Hematopoietic multipotent progenitor cell (in vitro differentiated cells): ENCODE measurements at regions not wholly inside any gene's neighbourhood (a gene's known extent, or its start where the extent isn't known, plus 50 kb on each side); places are given as distances from the start of the nearest gene placed in this dataset.

Experiments
- DNase-seq, 3 donors: peaks; one replicate each; pipeline ENCODE4 v3.0.0-alpha.2; 2011 to 2015; ENCODE audit warnings: low read depth in 2 of 3, low spot score in 2 of 3

- DNase-seq, result no peak
These were observed 877.7 kb upstream of the PRMT6 start for GRCh38 chr1:106178791-106179190.

GRCh38 chr1:106181866-106182265, 874.6 kb upstream of the PRMT6 start:
- no peak for DNase-seq

- no peak for DNase-seq
These were observed 871.4 kb upstream of the PRMT6 start for GRCh38 chr1:106185089-106185488.

GRCh38 chr1:106189780-106190179, 866.7 kb upstream of the PRMT6 start:
- DNase-seq, result no peak

GRCh38 chr1:106194206-106194605, 862.3 kb upstream of the PRMT6 start:
- no peak for DNase-seq

GRCh38 chr1:106200711-106201110, 855.8 kb upstream of the PRMT6 start:
- DNase-seq, result no peak

- DNase-seq, result no peak
These were observed 849.3 kb upstream of the PRMT6 start for GRCh38 chr1:106207185-106207584.

GRCh38 chr1:106217765-106218164, 838.7 kb upstream of the PRMT6 start:
- no peak for DNase-seq

GRCh38 chr1:106222403-106222802, 834.1 kb upstream of the PRMT6 start:
- DNase-seq, result no peak

- DNase-seq, result no peak
These were observed 833.3 kb upstream of the PRMT6 start for GRCh38 chr1:106223213-106223612.

- no peak for DNase-seq
These were observed 832.0 kb upstream of the PRMT6 start for GRCh38 chr1:106224426-106224825.

GRCh38 chr1:106225403-106225802, 831.1 kb upstream of the PRMT6 start:
- DNase-seq, result no peak

- DNase-seq, result no peak
These were observed 829.9 kb upstream of the PRMT6 start for GRCh38 chr1:106226550-106226949.

GRCh38 chr1:106232128-106232527, 824.3 kb upstream of the PRMT6 start:
- no peak for DNase-seq

GRCh38 chr1:106233511-106233910, 823.0 kb upstream of the PRMT6 start:
- no peak for DNase-seq

- no peak for DNase-seq
These were observed 807.1 kb upstream of the PRMT6 start for GRCh38 chr1:106249365-106249764.

GRCh38 chr1:106249810-106250209, 806.7 kb upstream of the PRMT6 start:
- DNase-seq, result no peak

GRCh38 chr1:106254748-106255147, 801.7 kb upstream of the PRMT6 start:
- DNase-seq, result no peak

- no peak for DNase-seq
These were observed 789.7 kb upstream of the PRMT6 start for GRCh38 chr1:106266786-106267185.

GRCh38 chr1:106268070-106268469, 788.4 kb upstream of the PRMT6 start:
- DNase-seq, result no peak

GRCh38 chr1:106276871-106277270, 779.6 kb upstream of the PRMT6 start:
- DNase-seq, result no peak

GRCh38 chr1:106277786-106278185, 778.7 kb upstream of the PRMT6 start:
- DNase-seq, result no peak

GRCh38 chr1:106278716-106279115, 777.8 kb upstream of the PRMT6 start:
- no peak for DNase-seq
